Upper lobe of left lung (tissue), 6 donors: ENCODE measurements at regions not wholly inside any gene's neighbourhood (a gene's known extent, or its start where the extent isn't known, plus 50 kb on each side); places are given as distances from the start of the nearest gene placed in this dataset.

ENCODE experiments used
- ATAC-seq, 2 donors: fragments of 200-7000 bp; cut with Tn5 transposase; one replicate each; pipeline ENCODE4 v1.9.1; 2022; ENCODE audit warnings: mild to moderate bottlenecking in 2 of 2, moderate library complexity in 2 of 2; ENCODE audit not compliant: low FRiP score in 2 of 2
- DNase-seq, 2 donors: peaks; one replicate each; pipeline ENCODE4 v3.0.0-alpha.2; 2019 to 2020
- H3K27ac ChIP-seq, 4 donors: fragments of 200-600 bp; sonication (generic); one replicate each; pipeline ENCODE4 v1.5.1; 2016 to 2019
- H3K27me3 ChIP-seq, 4 donors: fragments of 200-600 bp; sonication (generic); one replicate each; pipeline ENCODE4 v1.5.1; 2017 to 2019
- H3K36me3 ChIP-seq, 4 donors: fragments of 200-600 bp; sonication (generic); one replicate each; pipeline ENCODE4 v1.5.1; 2016 to 2019
- H3K4me1 ChIP-seq, 4 donors: fragments of 200-600 bp; sonication (generic); one replicate each; pipeline ENCODE4 v1.5.1; 2018 to 2019
- H3K4me3 ChIP-seq, 4 donors: fragments of 200-600 bp; sonication (generic); one replicate each; pipeline ENCODE4 v1.5.1; 2017 to 2019; ENCODE audit warnings: mild to moderate bottlenecking in 2 of 4, moderate library complexity in 1 of 4
- H3K9me3 ChIP-seq, 4 donors: fragments of 200-600 bp; sonication (generic); one replicate each; pipeline ENCODE4 v1.5.1; 2018 to 2019
- EP300 ChIP-seq, 4 donors: sonication (generic); formaldehyde crosslinking; IDR thresholded peaks; one replicate each; pipeline ENCODE4 v1.5.1; 2017; ENCODE audit warnings: antibody characterized with exemption in 4 of 4, control low read depth in 2 of 4
- POLR2A ChIP-seq, 4 donors: fragments of 450-650 bp; IDR thresholded peaks; one replicate each; pipeline ENCODE4 v1.5.1; 2016 to 2017; ENCODE audit warnings: antibody characterized with exemption in 4 of 4, mild to moderate bottlenecking in 2 of 4
- POLR2AphosphoS5 ChIP-seq, 2 donors: sonication (generic); formaldehyde crosslinking; IDR thresholded peaks; one replicate each; pipeline ENCODE4 v1.5.1; 2017; ENCODE audit warnings: antibody characterized with exemption in 2 of 2
- WGBS, 2 donors: methylation state at CpG; one replicate each; pipeline ENCODE4 v1.1.5; 2017 to 2018; 5-methylcytosine and 5-hydroxymethylcytosine counted together
- TF ChIP-seq, protein P1 (sequence below), 6 experiments: fragments of 450-650 bp in 4 of 6; fragments of 200-600 bp in 2 of 6; sonication (generic) in 2 of 6; IDR thresholded peaks; one replicate each; pipeline ENCODE4 v1.5.1; 2016 to 2019; ENCODE audit warnings: antibody characterized with exemption in 6 of 6
- donor health status: DM: no; HTN: no; CAD: no; lungs with moderate emphysema.
- donor health status: DM: no; HTN: yes; CAD: no; lungs with severe emphysema.

DNA sequence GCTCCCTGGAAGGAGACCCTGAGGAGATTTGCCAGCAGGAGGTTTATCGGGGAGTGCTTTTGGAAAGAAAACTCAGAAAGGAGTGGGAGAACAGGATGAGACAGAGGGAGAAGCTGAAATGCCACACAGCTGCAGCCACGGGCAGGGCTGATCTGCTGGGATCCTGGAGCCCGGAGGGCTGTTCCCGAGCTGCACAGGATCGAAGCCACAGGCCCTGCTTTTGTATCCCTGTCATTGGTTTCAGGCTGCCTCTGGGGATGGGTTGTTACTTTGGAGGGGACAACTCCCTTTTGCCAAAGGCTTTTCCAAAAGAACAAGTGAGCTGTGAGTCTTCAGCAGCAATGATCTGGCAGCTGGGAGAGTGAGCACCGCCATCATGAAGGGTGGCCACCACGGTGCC is 152.5 kb upstream of the PTCH1 start:
- Histone ChIP-seq H3K9me3 (no peaks in the 10 kb centered on the region), H3K27me3 (no peaks in the 10 kb centered on the region), H3K4me1 (no peaks in the 10 kb centered on the region), H3K27ac (no peak overlapping the region), H3K36me3 (no peaks in the 10 kb centered on the region), H3K4me3 (no peak overlapping the region)
- DNase-seq = no peak
- 72 to 76% methylated on average over 5 to 7 of the region's 7 CpGs for WGBS, 2 donors
- no peak for ATAC-seq
- TF ChIP-seq, protein P1, sequence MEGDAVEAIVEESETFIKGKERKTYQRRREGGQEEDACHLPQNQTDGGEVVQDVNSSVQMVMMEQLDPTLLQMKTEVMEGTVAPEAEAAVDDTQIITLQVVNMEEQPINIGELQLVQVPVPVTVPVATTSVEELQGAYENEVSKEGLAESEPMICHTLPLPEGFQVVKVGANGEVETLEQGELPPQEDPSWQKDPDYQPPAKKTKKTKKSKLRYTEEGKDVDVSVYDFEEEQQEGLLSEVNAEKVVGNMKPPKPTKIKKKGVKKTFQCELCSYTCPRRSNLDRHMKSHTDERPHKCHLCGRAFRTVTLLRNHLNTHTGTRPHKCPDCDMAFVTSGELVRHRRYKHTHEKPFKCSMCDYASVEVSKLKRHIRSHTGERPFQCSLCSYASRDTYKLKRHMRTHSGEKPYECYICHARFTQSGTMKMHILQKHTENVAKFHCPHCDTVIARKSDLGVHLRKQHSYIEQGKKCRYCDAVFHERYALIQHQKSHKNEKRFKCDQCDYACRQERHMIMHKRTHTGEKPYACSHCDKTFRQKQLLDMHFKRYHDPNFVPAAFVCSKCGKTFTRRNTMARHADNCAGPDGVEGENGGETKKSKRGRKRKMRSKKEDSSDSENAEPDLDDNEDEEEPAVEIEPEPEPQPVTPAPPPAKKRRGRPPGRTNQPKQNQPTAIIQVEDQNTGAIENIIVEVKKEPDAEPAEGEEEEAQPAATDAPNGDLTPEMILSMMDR (IDR thresholded peaks at IDR 0.05) = no peak
- TF ChIP-seq POLR2AphosphoS5 (IDR thresholded peaks at IDR 0.05) = no peak
- TF ChIP-seq POLR2A (IDR thresholded peaks at IDR 0.05) = no peak

DNA sequence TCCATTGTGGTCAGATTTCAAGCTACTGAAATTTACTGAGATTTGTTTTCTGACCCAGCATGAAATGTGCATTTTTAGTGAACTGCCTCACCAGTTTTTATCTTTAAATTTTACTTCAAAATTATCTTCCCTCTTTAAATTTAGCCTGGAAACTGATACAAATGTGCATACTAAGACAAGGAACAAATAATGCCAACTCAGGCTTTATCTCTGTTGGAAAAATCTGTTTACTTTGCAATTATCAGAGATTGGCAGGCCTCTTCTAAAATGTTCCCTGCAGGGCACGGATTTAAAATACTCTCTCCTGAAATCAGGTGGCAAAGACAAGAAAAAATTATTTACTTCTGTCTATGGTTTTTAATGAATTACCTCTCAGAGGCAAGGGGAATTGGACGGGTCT is 151.0 kb upstream of the PTCH1 start:
- H3K4me3 ChIP-seq = no peak overlapping the region
- H3K27ac ChIP-seq = no peak overlapping the region
- ATAC-seq = no peak
- H3K36me3 ChIP-seq = no peaks in the 10 kb centered on the region
- no peak for TF ChIP-seq POLR2A (IDR thresholded peaks at IDR 0.05)
- no peak for TF ChIP-seq POLR2AphosphoS5 (IDR thresholded peaks at IDR 0.05)
- TF ChIP-seq EP300 (IDR thresholded peaks at IDR 0.05) = no peak
- TF ChIP-seq, protein P1 (IDR thresholded peaks at IDR 0.05) = no peak
- H3K27me3 ChIP-seq = no peaks in the 10 kb centered on the region
- DNase-seq = no peak
- H3K4me1 ChIP-seq = no peaks in the 10 kb centered on the region
- no peaks in the 10 kb centered on the region for H3K9me3 ChIP-seq
- 50 to 61% methylated on average over 2 of the region's 2 CpGs for WGBS, 2 donors

DNA sequence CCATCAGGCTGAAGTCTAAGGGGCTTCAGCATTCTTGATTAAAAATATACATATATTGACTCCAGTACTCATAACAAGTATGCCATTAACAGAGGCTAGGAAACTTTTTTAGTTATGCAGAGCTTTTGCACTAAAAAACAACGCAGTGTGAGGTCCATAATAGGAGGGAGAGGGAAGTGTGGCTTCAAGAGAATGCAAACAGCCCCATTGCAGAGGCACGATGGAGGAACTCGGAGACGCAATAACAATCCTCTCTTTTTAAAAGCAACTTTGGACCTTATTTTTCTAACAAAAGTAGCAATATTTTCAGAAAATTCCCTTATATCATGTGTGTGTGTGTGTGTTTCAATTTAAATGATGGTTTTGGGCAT is 150.0 kb upstream of the PTCH1 start:
- 50 to 51% methylated on average over 4 of the region's 4 CpGs for WGBS, 2 donors

DNA sequence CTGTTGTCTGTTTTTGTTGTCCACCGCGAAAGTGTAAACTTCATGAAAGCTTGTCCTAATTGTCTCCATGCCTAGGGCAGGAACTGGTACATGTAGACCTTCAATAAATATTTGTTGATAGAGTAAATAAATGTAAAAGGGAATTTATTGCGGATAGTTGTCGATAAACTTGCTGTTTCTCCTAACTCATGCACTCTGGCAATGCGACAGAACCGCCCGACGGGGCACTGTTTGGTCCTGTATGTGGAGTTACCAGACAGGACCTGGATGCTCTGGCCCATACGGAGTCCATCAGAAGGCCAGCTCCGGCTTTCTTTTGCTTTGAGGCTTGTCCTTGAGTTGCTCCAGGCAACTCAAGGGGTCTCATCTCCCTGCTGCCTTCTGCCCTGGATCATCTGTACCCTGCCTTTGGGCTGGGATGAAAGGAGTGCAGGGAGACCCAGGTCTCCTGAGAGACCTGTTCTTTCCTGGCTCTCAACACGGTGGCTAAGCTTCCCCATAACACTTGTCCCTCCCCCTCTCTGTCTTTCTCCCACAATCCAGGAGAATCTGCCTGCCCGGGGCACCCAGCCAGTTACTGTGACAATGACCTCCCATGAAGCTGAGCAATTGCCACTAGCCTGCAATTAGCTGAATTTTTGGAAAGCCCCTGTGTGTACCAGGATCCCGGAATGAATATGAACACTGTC is 149.5 kb upstream of the PTCH1 start:
- Histone ChIP-seq H3K36me3 (no peaks in the 10 kb centered on the region), H3K4me1 (no peaks in the 10 kb centered on the region), H3K27me3 (no peaks in the 10 kb centered on the region), H3K27ac (no peak overlapping the region), H3K4me3 (no peak overlapping the region), H3K9me3 (no peaks in the 10 kb centered on the region)
- DNase-seq (no peak), ATAC-seq (no peak)
- TF ChIP-seq, protein P1 (IDR thresholded peaks at IDR 0.05) = no peak
- no peak for TF ChIP-seq POLR2AphosphoS5 (IDR thresholded peaks at IDR 0.05)
- TF ChIP-seq POLR2A (IDR thresholded peaks at IDR 0.05) = no peak
- no peak for TF ChIP-seq EP300 (IDR thresholded peaks at IDR 0.05)
- 76 to 77% methylated on average over 12 to 13 of the region's 13 CpGs for WGBS, 2 donors

More for the DNA sequence above, 150.0 kb upstream of the PTCH1 start:
- Histone ChIP-seq H3K4me3 (no peak overlapping the region), H3K36me3 (no peaks in the 10 kb centered on the region), H3K27ac (no peak overlapping the region), H3K27me3 (no peaks in the 10 kb centered on the region), H3K4me1 (no peaks in the 10 kb centered on the region), H3K9me3 (no peaks in the 10 kb centered on the region)
- DNase-seq = no peak
- TF ChIP-seq EP300 (IDR thresholded peaks at IDR 0.05) = no peak
- TF ChIP-seq, protein P1 (IDR thresholded peaks at IDR 0.05) = no peak
- TF ChIP-seq POLR2AphosphoS5 (IDR thresholded peaks at IDR 0.05) = no peak
- no peak for TF ChIP-seq POLR2A (IDR thresholded peaks at IDR 0.05)
- no peak for ATAC-seq

DNA sequence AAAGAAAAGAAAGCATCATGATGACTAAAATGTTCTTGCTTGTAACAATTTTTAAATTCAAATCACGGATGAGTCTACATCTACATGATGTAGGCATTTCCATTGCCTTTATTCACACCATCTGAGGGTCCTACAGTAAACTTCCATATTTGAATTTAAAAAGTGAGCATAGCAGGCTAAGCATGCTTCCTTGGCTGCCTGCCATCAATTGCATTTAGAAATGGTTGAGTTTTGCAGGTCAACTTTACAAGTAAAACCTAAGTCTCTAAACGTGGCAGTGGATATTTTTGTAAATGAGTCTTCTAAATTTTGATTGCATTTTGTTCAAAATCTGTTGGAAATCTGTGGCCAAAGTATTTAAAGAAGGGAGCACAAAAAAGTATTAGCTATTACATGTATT is 136.5 kb upstream of the PTCH1 start:
- 67 to 69% methylated on average over 2 of the region's 2 CpGs for WGBS, 2 donors
- no peaks in the 10 kb centered on the region for H3K9me3 ChIP-seq
- no peak overlapping the region for H3K27ac ChIP-seq
- ATAC-seq (no peak), DNase-seq (no peak)
- H3K27me3 ChIP-seq = no peaks in the 10 kb centered on the region
- H3K4me3 ChIP-seq = no peak overlapping the region
- TF ChIP-seq POLR2A (IDR thresholded peaks at IDR 0.05) (no peak), EP300 (IDR thresholded peaks at IDR 0.05) (no peak), POLR2AphosphoS5 (IDR thresholded peaks at IDR 0.05) (no peak)
- TF ChIP-seq, protein P1 (IDR thresholded peaks at IDR 0.05) = no peak
- H3K4me1 ChIP-seq = no peaks in the 10 kb centered on the region
- no peaks in the 10 kb centered on the region for H3K36me3 ChIP-seq
